HG02678 (cell line): ENCODE measurements at regions not wholly inside any gene's neighbourhood (a gene's known extent, or its start where the extent isn't known, plus 50 kb on each side); places are given as distances from the start of the nearest gene placed in this dataset.
"Not testable (repeated sequence)": the region's sequence is repeated elsewhere in the genome, so short reads cannot be mapped to it uniquely, and the experiment has no call there.

Experiments
- ATAC-seq: cut with Tn5 transposase; IDR thresholded peaks from one replicate; pipeline ENCODE4 v1.9.1; 2021; ENCODE audit warnings: mild to moderate bottlenecking, moderate library complexity; ENCODE audit not compliant: unreplicated experiment

GRCh38 chr17:68097161-68097805 lies 61.7 kb downstream of the KPNA2 start:
- ATAC-seq, result no peak

DNA sequence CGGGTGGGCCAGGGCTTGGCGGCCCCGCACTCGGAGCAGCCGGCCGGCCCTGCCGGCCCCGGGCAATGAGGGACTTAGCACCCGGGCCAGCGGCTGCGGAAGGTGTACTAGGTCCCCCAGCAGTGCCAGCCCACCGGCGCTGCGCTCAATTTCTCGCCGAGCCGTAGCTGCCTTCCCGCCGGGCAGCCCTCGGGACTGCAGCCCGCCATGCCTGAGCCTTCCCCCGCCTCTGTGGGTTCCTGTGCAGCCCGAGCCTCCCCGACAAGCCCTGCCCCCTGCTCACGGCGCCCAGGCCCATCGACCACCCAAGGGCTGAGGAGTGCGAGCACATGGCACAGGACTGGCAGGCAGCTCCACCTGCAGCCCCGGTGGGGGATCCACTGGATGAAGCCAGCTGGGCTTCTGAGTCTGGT lies 63.8 kb downstream of the KPNA2 start:
- ATAC-seq, result not testable (repeated sequence)

- ATAC-seq, result no peak
Measured at GRCh38 chr17:68100000-68100641, 64.6 kb downstream of the KPNA2 start.

DNA sequence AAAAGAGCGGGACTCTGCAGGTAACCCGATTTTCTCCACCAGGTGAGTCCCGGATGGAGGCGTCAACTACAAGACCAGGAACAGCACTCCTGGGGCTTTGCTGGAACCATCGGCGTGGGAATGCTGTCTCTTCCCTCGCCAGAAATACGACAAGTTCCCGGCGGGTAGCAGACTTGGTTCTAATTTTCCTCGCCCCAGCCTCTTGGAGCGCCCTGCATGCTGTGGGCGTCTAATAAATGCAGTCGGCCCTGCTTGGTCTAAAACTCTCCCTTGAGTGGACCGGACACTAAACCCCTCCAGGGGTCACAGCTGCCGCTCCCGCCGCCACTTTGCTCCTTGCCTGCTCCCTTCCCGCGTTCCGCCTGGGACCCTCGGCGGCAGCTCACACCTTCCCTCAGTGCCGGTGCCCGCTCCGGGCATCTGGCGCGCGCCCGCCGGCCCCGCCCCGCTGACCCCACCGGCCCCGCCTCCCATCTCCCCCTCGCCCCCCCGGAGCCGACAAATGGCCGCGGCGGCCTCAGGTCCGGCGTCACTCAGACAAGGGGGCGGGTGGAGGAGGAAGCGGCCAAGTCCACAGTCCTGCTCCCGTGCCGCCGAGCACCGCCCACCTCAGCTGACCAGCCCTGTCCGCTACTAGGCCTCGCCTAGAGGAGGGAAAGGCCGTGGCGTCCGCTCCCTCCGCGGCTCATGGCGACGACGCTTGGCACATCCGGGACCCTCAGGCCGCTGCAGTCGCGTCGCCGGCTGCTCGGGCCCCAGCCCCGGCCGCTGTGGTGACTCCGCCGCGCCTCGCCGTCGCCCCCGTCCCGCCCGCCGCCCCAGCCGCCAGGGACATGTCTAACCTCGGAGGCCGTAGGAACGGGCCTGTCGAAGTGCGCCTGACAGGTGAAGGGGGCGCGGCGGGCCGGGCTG lies 65.8 kb downstream of the KPNA2 start:
- peak; percentile 81 for ATAC-seq

- ATAC-seq, result no peak
Measured at GRCh38 chr17:68101987-68102314, 66.4 kb downstream of the KPNA2 start.

DNA sequence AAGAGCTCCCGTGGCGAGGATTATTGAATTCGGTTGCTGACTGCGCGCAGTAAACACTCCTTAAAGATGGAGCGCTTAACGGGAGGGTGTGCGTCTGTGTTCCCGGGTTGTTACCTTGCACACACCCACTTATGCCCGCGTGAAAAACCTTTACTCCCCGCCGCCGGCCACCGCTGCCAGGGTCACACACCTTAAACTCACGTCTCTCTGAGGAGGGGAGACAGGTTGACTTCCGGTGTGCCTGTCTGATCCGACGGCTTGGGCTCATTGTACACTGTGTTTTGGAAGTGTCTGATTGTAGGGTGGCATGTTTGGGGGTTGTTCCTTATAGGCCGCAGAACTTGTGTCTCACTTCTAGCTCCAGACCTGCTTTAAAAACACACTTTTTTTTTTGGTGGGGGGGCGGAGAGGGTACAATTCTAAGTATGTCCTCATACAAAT lies 66.8 kb downstream of the KPNA2 start:
- no peak for ATAC-seq

DNA sequence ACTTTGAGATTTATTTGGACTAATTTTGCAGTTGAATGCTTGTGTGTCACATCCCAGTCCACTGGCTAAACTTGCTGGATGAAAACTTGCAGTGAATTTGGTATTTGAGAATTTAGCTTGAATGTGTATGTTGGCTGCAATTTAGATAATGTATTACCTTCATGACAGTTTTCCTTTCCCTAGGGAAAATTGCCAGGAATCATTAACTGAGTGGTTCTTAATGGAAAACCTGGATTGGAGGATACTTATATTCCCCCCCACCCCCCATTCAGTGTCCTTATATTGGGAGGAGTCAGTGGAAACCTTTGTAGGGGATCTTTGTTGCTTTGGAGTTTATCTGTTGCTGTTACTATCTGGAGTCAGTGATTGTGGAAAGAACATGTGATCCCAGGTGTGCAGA lies 67.6 kb downstream of the KPNA2 start:
- no peak for ATAC-seq

- ATAC-seq, result no peak
Measured at GRCh38 chr17:68106085-68106484, 70.5 kb downstream of the KPNA2 start.

DNA sequence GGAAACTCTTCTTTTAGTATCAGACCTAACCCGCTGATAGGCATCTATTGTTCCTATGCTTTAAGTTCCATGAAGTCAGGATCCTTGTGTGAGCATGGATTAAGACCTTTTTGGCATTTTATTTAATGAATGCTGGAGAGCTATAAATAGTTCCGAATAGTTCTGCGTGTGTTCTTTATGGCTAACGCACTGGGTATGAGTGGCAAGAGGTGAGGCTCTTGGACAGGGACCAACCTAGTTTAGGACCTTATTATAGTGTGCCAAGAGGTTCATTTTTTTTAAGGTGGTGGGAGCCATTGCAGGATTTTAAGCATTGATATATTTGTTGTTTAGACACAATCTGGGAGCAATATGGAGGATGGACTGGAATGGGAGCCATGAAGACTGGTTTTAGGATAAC lies 71.8 kb downstream of the KPNA2 start:
- no peak for ATAC-seq

GRCh38 chr17:68108313-68109000 lies 72.9 kb downstream of the KPNA2 start:
- ATAC-seq, result no peak

DNA sequence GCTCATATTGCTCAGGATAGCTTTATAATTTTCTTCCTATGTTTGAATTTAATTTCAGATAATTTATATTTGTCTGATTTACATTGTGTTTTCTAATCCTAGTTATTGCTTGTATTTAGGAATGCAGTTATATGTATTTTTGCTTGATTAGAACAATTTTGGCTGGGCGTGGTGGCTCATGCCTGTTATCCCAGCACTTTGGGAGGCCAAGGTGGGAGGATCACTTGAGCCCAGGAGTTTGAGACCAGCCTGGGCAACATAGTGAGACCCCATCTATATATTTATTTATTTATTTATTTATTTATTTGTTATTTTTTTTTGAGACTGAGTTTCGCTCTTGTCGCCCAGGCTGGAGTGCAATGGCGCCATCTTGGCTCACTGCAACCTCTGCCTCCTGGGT lies 73.9 kb downstream of the KPNA2 start:
- not testable (repeated sequence) for ATAC-seq

- not testable (repeated sequence) for ATAC-seq
Measured at GRCh38 chr17:68116211-68116610, 80.7 kb downstream of the KPNA2 start.

DNA sequence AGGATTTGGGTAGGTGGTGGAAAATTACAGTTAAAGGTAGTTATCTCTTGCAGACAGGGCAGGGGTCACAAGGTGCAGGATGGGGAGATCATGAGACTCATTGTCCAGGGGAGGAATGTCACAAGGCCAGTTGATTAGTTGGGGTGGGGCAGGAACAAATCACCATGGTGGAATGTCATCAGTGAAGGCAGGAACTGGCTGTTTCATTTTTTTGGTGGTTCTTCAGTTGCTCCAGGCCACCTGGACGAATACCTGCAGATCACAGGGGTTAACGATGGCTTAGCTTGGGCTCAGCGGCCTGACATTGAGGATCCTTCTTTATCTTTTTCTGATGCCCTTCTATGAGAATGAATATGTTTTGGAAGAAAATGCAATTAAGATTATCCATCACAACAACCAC lies 87.1 kb downstream of the KPNA2 start:
- no peak for ATAC-seq

DNA sequence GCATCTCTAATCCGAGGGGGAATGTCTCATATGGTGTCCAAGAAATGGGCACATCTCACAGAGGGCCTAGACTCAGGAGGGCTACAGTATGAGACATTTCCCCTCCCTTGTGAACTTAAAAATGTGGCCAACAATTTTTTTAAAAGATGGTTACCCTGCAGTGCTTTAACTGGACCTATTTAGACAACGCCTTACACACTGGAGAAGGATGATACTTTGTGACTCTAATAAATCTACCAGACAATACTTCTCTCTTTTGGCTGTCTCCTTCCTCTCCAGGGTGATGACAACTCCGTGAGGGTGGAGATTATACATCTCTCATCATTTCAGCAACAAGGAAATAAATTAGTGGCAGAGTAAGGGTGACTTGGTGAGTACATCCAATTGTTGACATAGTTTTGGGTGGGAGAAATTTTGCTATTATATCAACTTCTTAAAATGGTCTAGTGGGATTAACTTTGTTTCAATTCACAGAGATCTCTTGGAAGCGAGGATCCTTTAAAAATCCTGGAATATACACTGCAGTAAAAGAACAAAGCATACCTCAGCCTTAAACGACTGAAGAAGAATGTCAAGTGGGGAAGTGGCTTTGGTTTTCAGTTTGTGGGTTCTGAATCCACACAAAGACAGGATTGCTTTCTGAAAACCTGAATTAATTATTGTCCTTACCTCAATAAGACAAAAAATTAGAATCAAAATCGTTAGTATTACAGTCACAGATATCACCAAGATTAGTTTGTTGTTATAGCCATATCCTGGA lies 89.8 kb downstream of the KPNA2 start:
- ATAC-seq, result no peak

GRCh38 chr17:68127914-68128313 lies 92.4 kb downstream of the KPNA2 start:
- no peak for ATAC-seq

DNA sequence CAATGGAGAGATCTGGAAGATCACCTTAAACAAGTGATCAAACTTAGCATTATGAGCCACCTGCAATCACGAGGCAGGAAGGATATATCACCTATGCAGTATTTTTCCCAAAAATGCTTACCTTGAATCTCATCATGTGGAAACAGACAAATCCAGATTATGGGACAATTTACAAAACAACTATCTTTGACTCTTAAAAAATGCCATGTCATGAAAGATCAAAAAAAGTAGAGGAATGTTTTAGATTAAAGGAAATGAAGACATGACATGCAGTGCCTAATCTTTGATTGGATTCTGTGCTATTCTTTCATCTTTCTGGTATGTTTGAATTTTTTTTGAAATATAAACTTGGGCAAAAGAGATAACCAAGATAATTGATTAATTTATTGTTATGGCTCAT lies 95.9 kb downstream of the KPNA2 start:
- no peak for ATAC-seq

DNA sequence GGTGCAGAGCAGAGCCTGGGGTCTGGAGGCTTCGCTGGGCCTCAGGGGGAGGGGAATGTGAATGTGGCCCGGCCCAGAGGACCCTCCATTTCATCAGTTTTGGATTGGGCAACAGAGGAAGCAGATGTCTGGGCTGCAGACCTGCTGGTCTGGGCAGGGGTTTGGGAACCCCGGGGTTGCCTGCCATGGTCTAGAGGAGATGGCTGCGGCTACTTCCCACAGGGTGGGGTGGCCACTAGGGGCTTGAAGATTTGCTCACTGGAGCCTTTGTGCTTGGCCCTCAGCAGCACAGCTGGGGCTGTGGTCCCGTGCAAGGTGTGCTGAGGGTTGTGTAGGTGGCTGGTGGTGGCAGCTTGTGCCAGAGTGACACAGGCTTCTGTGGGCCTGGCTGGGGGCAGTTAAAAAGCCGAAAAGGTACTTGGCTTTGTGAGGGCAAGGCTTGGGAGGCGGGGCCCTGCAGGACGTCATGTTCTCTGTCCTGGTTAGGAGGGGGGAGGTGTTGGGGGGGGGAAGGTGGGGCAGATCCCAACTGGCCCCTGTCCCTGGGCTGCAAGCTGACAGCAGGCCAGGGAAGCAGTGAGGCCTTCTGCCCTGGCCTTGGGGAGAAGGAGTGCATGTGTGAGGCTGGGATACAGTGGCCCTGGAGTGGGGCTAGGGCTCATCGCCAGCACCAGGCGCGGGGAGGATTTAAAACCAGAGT lies 98.0 kb downstream of the KPNA2 start:
- no peak for ATAC-seq

DNA sequence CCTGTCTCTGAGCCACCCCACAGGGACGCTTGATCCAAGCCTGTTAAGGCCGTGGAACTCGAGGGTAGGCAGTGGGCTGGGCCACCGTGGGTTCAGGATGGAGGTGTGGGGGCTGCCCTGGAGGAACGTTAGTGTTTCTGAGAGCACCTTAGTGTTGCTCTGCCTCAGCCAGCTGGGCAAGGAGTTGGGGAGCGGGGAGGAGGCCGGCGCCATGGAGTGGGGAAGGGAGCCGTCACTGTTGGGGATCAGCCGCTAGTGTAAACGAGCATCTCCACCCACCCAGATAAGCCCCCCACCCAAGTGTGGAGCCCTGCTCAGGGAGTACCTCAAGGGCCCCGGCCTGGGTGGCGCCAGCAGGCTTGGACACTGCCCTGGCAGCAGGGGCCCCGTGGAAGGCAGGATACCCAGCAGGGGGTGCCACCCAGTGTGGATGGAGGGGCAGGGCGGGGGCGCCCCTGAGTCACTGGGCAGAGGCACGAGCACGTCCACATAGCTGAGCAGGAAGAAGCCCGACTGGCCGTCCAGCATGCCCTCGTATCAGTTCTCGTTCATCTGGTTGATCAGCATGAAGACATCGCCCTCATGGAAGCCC lies 98.6 kb downstream of the KPNA2 start:
- no peak for ATAC-seq

DNA sequence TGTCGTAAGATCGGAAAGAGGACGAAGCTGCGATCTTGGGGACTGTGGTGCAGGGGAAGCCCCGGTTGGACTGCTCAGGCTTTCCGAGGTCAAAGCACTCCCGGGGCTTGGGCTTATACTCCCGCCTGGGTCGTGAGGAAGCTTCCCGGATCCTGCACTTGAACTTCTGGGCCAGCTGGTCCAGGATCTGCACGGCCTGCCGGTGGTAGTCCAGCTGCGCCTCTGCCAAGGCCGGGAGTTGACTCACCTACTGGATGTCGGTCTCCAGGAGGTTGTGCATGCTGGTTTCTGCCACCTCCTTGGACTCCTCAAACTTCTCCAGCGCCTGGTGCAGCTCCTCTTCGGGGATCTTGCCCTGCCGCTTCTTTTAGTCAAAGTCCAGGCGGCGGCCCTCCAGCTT lies 99.2 kb downstream of the KPNA2 start:
- no peak for ATAC-seq
